ENCODE measurements at regions not wholly inside any gene's neighbourhood (a gene's known extent, or its start where the extent isn't known, plus 50 kb on each side); places are given as distances from the start of the nearest gene placed in this dataset.

DNA sequence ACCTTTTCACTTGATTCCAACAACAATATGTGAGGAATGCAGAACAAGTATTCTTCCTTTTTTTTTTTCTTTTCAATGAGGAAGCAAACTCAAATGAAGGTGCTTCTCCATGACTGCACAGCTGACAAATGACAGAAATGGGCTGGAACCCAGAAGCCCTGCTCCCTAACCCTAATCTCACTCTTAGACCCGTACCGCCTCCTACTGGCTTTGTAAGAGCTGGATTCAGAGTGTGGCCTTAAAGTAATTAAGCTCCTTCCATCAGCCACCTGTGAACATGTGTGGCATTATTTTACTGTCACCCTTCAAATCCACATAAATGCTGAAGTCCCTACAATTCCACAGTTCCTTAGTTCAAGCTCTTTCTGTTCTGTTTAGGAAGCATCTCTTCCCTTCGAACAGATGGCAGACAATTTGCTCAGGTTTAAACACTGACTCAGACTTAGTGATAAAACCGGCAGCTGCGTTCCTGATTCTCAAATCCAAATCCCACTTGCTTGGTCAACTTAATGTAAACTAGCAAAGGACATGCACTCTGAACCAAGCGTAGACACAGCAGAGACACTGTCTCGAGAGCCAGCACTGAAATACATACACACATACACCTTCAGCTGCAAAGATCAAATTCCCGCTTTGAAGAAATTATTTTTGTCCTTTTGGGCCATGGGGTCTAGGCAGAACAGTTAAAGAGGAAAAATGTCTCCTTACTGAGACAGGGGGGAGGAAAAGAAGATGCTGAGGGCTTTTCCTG lies 316.7 kb upstream of the TLE4 start:
- TF ChIP-seq, protein P1, sequence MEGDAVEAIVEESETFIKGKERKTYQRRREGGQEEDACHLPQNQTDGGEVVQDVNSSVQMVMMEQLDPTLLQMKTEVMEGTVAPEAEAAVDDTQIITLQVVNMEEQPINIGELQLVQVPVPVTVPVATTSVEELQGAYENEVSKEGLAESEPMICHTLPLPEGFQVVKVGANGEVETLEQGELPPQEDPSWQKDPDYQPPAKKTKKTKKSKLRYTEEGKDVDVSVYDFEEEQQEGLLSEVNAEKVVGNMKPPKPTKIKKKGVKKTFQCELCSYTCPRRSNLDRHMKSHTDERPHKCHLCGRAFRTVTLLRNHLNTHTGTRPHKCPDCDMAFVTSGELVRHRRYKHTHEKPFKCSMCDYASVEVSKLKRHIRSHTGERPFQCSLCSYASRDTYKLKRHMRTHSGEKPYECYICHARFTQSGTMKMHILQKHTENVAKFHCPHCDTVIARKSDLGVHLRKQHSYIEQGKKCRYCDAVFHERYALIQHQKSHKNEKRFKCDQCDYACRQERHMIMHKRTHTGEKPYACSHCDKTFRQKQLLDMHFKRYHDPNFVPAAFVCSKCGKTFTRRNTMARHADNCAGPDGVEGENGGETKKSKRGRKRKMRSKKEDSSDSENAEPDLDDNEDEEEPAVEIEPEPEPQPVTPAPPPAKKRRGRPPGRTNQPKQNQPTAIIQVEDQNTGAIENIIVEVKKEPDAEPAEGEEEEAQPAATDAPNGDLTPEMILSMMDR (conservative IDR thresholded peaks at IDR 0.05; ENCODE audit: low read depth, low read length): peak; percentile 65
- DNase-seq (ENCODE audit: low read depth): peak; percentile 50
- H3K4me3 ChIP-seq (ENCODE audit: low read depth, low read length): no peak overlapping the region

DNA sequence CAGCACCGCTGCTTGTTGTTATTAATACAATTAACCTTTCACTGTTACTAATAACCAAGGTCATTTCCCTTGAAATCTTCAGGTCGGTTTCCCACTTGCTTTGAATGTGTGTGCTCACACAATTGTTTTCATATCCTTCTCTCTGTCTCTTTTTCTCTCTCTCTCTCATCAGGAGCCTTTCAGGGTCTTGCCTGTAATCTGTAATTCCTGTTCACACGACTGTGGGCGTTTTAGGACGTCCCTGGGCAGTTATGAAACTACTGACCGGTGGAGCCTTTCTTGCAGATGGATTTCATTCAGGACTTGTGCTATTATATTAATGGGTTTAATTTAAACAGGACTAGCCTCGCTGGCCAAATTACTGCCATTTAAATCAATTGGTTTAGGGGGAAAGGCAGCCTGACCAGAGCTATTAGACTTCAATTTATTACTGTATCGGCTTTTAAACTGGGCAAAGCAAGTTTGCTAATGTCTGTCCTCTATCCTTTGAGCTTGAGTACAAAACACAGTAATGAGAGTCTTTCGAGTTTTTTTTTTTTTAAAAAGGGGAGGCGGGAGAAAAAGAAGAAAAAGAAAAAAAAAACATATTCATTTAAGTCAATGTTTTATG lies 316.0 kb upstream of the TLE4 start:
- no peak overlapping the region for H3K4me3 ChIP-seq (ENCODE audit: low read depth, low read length)
- TF ChIP-seq, protein P1 (conservative IDR thresholded peaks at IDR 0.05; ENCODE audit: low read depth, low read length): no peak
- no peak for DNase-seq (ENCODE audit: low read depth)

DNA sequence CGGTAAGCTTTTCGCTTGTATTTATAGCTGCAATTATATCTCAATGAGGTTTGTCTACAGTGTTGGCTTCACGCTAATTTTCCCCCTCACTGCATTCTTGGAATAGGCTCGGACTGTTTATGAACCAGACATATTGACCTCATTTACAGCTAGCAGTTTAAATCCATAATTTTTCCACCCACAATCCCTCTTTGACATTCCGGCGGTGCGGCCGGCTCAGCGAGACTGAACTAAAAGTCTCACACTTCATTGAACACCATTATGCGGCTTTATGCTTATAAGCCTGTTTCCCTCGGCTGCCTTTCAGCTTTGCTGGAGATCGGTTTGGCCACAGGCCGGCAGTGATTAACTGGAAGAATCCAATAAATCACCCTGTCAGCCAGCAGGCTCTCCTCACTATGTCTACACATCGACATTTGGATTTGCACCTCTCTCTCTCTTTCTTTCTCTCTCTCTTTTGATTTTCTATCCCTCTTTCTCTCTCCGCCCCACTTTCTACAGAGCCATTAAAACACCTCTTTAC lies 315.0 kb upstream of the TLE4 start:
- TF ChIP-seq, protein P1 (conservative IDR thresholded peaks at IDR 0.05; ENCODE audit: low read depth, low read length): no peak
- DNase-seq (ENCODE audit: low read depth): peak; percentile 23
- H3K4me3 ChIP-seq (ENCODE audit: low read depth, low read length): no peak overlapping the region

DNA sequence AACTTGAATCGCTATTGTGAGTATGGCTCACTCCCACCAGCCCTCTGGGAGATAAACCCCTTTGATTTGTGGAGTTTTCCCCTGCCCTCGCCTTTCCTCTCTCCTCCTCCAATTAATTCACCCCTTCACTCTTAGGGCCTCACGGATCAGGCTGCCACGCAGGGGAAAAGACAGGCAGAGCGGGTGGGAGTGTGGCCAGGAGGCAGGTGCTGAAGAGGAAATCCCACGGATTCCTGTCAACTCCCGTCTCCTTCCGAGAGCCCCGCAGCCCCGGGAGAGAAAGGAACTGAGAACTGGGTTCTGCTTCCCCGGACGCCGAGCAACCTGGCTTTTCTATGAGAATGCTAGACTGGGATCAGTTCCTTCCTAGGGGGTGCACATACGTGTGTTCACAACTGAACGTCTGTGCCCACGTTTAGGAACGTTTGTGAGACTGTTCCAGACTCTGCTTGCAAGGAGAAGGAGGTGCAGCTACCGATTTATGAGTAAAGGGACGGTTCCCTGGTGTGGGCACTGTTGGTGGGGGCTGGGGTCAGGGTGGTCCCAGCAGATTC lies 314.5 kb upstream of the TLE4 start:
- no peak overlapping the region for H3K4me3 ChIP-seq (ENCODE audit: low read depth, low read length)
- TF ChIP-seq, protein P1 (conservative IDR thresholded peaks at IDR 0.05; ENCODE audit: low read depth, low read length): no peak
- no peak for DNase-seq (ENCODE audit: low read depth)

DNA sequence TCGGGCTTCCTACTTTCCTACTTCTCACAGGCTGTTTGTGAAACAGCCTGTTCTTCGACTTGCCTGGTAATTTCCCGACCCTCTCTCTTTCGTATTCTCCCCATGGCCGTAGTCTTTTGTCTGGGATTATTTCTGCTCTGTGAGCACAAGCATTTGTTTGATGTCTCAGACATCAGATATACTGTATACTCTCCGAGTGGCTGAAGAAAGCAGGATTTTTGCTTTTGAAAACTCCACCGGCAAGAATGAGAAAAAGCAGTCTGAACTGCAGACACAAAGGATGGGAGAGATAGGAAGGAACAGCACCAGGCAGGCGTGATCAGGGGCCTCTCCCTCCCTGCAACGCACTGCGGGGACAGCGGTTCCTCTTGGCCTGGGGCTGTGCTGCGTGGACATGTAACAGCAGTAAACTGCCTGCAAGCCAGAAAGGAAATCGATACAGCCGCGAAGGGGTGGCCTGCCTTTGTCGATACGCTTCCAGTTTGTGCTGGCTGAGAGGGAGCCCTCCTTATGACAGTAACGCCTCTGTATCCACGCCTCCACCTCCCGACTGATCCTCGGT lies 313.9 kb upstream of the TLE4 start:
- no peak overlapping the region for H3K4me3 ChIP-seq (ENCODE audit: low read depth, low read length)
- DNase-seq (ENCODE audit: low read depth): no peak
- TF ChIP-seq, protein P1 (conservative IDR thresholded peaks at IDR 0.05; ENCODE audit: low read depth, low read length): no peak

DNA sequence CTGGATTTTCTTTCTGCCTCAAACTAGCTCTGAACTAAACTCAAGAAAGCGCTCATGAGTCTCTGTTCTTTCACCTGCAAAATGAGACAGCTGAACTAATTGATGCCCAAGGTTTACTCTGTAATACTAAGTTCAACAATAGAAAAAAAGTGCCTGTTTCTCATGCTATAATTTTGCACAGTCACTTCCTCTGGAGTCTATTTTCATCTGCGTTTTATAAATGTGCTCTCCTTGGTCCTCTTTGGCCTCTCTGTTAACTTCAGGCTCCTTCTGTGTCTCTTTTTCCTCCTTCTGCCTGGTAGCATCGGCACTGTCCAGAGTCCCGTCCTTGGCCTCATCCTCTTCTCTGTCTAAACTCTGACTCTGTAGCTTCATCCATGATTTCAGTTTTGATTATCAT lies 311.9 kb upstream of the TLE4 start:
- TF ChIP-seq, protein P1 (conservative IDR thresholded peaks at IDR 0.05; ENCODE audit: low read depth, low read length): no peak
- no peak for DNase-seq (ENCODE audit: low read depth)
- no peak overlapping the region for H3K4me3 ChIP-seq (ENCODE audit: low read depth, low read length)
